Activated B cell treated with CpG ODN at 0.5 μM for 24 hours (primary cell): ENCODE measurements at regions not wholly inside any gene's neighbourhood (a gene's known extent, or its start where the extent isn't known, plus 50 kb on each side); places are given as distances from the start of the nearest gene placed in this dataset.
"Not testable (repeated sequence)": the region's sequence is repeated elsewhere in the genome, so short reads cannot be mapped to it uniquely, and the experiment has no call there.

Experiments
- ATAC-seq: fragments of 200-7000 bp; cut with Tn5 transposase; one replicate; pipeline ENCODE4 v1.10.0; 2021; ENCODE audit warnings: low read depth, mild to moderate bottlenecking, moderate library complexity
- CTCF ChIA-PET: fragments of 350-600 bp; sonication (Branson Sonifier 250); formaldehyde crosslinking; loops from one replicate; lab custom pipeline; 2021; ENCODE audit warnings: antibody characterized with exemption; lab: Charles Lee
- POLR2A ChIA-PET: fragments of 350-600 bp; sonication (Branson Sonifier 250); formaldehyde crosslinking; loops from one replicate; lab custom pipeline; 2021; ENCODE audit warnings: antibody characterized with exemption; lab: Charles Lee
- DNase-seq: peaks from one replicate; pipeline ENCODE4 v3.0.0; 2022
- H3K27ac Mint-ChIP-seq: one replicate; pipeline ENCODE4 v1.8.0; 2020; ENCODE audit warnings: mixed read lengths
- H3K27me3 Mint-ChIP-seq: one replicate; pipeline ENCODE4 v1.8.0; 2021; ENCODE audit warnings: mixed read lengths
- H3K36me3 Mint-ChIP-seq: one replicate; pipeline ENCODE4 v1.8.0; 2021; ENCODE audit warnings: low read depth, mixed read lengths
- H3K4me1 Mint-ChIP-seq: one replicate; pipeline ENCODE4 v1.8.0; 2021; ENCODE audit warnings: mixed read lengths
- H3K4me3 Mint-ChIP-seq: one replicate; pipeline ENCODE4 v1.8.0; 2020; ENCODE audit warnings: mild to moderate bottlenecking, mixed read lengths
- H3K9me3 Mint-ChIP-seq: one replicate; pipeline ENCODE4 v1.8.0; 2020; ENCODE audit warnings: mixed read lengths
- intact Hi-C: fragments of 100-400 bp; cut with micrococcal nuclease; formaldehyde crosslinking; loops from one replicate; pipeline ENCODE4 v1.15.1; 2024
- TF ChIP-seq, protein P1 (sequence below): fragments of 200-600 bp; IDR thresholded peaks from one replicate; pipeline ENCODE4 v1.8.0; 2022; ENCODE audit warnings: antibody characterized with exemption, mild to moderate bottlenecking

DNA sequence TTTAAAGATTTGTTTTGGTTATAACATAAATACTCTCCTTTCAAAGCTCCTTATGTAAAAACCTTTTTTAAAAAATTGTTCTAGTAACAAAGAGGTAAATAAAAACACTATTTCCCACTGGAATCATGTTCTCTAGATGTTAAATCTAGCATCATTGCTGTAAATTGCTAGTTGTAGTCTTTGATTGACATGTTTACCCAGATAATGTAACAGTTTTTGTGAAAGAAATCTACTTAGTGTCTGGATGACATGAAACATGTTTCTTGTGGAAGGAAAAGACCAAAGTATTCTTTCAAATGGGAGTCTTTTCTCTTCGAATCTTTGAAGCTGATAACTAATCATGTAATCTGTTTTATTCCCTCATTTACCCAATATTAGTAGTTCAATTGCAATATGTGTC lies 1565.9 kb upstream of the WWC1 start:
- H3K27me3 Mint-ChIP-seq = no peaks in the 10 kb centered on the region
- DNase-seq (no peak), ATAC-seq (no peak)
- TF ChIP-seq, protein P1, sequence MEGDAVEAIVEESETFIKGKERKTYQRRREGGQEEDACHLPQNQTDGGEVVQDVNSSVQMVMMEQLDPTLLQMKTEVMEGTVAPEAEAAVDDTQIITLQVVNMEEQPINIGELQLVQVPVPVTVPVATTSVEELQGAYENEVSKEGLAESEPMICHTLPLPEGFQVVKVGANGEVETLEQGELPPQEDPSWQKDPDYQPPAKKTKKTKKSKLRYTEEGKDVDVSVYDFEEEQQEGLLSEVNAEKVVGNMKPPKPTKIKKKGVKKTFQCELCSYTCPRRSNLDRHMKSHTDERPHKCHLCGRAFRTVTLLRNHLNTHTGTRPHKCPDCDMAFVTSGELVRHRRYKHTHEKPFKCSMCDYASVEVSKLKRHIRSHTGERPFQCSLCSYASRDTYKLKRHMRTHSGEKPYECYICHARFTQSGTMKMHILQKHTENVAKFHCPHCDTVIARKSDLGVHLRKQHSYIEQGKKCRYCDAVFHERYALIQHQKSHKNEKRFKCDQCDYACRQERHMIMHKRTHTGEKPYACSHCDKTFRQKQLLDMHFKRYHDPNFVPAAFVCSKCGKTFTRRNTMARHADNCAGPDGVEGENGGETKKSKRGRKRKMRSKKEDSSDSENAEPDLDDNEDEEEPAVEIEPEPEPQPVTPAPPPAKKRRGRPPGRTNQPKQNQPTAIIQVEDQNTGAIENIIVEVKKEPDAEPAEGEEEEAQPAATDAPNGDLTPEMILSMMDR = no peak
- ChIA-PET CTCF (no interaction called here), POLR2A (no interaction called here)
- H3K36me3 Mint-ChIP-seq = no peaks in the 10 kb centered on the region
- no peak overlapping the region for H3K27ac Mint-ChIP-seq
- H3K4me1 Mint-ChIP-seq = no peaks in the 10 kb centered on the region
- no peak overlapping the region for H3K4me3 Mint-ChIP-seq
- intact Hi-C loops = no loop called here
- H3K9me3 Mint-ChIP-seq = no peaks in the 10 kb centered on the region

DNA sequence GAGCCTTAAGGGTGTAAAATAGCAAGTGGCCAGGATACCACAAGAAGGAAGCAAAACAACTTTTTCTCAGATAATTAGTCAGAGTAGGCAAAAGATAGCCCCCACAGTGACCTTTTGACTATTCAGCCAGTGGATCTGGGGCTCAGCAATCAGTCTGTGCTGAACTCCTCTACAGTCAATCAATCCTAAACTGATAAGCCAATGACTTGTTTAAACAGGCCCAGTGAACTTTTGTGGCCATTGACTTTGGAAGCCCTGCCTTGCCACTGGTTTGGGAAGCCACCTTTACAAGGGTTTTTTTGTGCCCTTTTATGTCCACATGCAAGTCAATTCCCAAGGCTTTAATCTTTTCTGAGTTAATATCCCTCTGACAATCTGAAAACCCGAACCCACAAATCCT lies 1565.0 kb upstream of the WWC1 start:
- ChIA-PET POLR2A (no interaction called here), CTCF (no interaction called here)
- Mint-ChIP-seq H3K4me1 (no peaks in the 10 kb centered on the region), H3K36me3 (no peaks in the 10 kb centered on the region), H3K27ac (no peak overlapping the region), H3K27me3 (no peaks in the 10 kb centered on the region), H3K4me3 (no peak overlapping the region), H3K9me3 (no peaks in the 10 kb centered on the region)
- TF ChIP-seq, protein P1 = no peak
- DNase-seq (no peak), ATAC-seq (no peak)
- intact Hi-C loops = no loop called here

DNA sequence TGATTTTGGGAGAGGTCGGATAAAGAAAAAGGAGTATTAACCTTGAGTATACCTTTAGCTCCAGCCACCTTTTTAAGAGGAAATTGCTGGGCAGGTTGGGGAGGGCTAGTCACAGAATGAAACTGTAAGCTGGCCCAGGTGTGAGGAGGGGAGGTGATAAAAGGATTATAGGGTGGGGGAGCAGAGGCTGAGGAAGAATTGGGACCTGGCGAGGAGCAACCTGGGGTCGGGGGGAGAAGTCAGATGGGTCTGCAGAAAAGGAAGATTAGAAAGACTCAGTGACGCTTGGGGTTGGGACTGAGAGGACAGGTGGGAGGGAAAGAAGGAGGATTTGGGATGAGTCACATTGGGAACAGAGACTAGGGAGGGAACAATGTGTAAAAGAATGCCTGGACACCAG lies 1548.5 kb upstream of the WWC1 start:
- DNase-seq, H3K4me1 Mint-ChIP-seq, ATAC-seq, H3K27me3 Mint-ChIP-seq, intact Hi-C loops, CTCF ChIA-PET, H3K4me3 Mint-ChIP-seq, POLR2A ChIA-PET, H3K27ac Mint-ChIP-seq, H3K36me3 Mint-ChIP-seq: not testable (repeated sequence)
- peaks cover 12% of the 10 kb centered on the region for H3K9me3 Mint-ChIP-seq

DNA sequence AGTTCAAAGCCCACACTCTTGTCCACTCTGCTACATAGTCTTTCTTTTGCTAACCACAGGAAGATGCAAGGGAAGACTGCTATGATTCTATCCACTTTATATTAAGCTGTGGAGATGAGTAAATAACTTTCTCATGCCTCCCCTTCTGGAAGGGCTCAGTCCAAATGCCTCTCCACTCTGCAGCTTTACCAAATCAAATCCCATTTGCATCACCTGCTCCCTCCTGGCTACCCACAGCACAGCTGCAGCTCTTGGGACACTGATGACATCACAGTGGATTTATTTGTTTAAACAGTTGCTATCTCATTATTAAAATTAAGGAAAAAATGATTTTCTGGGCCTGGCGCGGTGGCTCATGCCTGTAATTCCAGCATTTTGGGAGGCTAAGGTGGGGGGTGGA lies 1544.9 kb upstream of the WWC1 start:
- intact Hi-C loops = no loop called here
- TF ChIP-seq, protein P1 = no peak
- ChIA-PET CTCF (no interaction called here), POLR2A (no interaction called here)
- H3K9me3 Mint-ChIP-seq = peaks cover 11% of the 10 kb centered on the region
- no peaks in the 10 kb centered on the region for H3K4me1 Mint-ChIP-seq
- no peaks in the 10 kb centered on the region for H3K36me3 Mint-ChIP-seq
- ATAC-seq (no peak), DNase-seq (no peak)
- no peak overlapping the region for H3K4me3 Mint-ChIP-seq
- H3K27me3 Mint-ChIP-seq = no peaks in the 10 kb centered on the region
- no peak overlapping the region for H3K27ac Mint-ChIP-seq

- Mint-ChIP-seq H3K9me3 (peaks cover 2% of the 10 kb centered on the region), H3K27ac (no peak overlapping the region), H3K36me3 (no peaks in the 10 kb centered on the region), H3K27me3 (no peaks in the 10 kb centered on the region), H3K4me3 (no peak overlapping the region), H3K4me1 (no peaks in the 10 kb centered on the region)
- intact Hi-C loops = no loop called here
- CTCF ChIA-PET = no interaction called here
- DNase-seq (no peak), ATAC-seq (no peak)
- TF ChIP-seq, protein P1 = no peak
- POLR2A ChIA-PET = no interaction called here
Measured at GRCh38 chr5:166750376-166750775, 1541.1 kb upstream of the WWC1 start.

DNA sequence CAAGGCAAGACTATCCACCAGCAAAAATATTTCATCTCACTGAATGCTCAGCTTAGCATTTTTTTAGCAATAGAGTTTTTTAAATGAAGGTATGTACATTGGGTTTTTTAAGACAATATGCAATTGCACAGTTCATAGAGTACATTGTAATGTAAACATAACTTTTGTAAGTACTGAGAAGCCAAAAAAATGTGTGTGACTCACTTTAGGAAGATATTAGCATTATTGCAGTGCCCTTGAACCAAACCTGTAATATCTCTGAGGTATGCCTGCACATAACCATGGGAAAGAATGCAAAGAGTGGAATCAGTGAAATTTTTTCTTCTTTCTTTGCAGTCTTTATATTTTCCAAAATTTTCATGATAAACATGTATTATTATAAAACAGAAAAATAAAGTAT lies 1533.3 kb upstream of the WWC1 start:
- CTCF ChIA-PET = no interaction called here

More for the DNA sequence above, 1533.3 kb upstream of the WWC1 start:
- POLR2A ChIA-PET = no interaction called here
- no peaks in the 10 kb centered on the region for H3K4me1 Mint-ChIP-seq
- DNase-seq = no peak
- no peaks in the 10 kb centered on the region for H3K27me3 Mint-ChIP-seq
- H3K4me3 Mint-ChIP-seq = no peak overlapping the region
- intact Hi-C loops = no loop called here
- TF ChIP-seq, protein P1 = no peak
- no peak for ATAC-seq
- H3K27ac Mint-ChIP-seq = no peak overlapping the region
- no peaks in the 10 kb centered on the region for H3K36me3 Mint-ChIP-seq
- H3K9me3 Mint-ChIP-seq = peaks cover 2% of the 10 kb centered on the region
